IPS-15b (cell line): ENCODE measurements at regions not wholly inside any gene's neighbourhood (a gene's known extent, or its start where the extent isn't known, plus 50 kb on each side); places are given as distances from the start of the nearest gene placed in this dataset.

Experiments used
- H3K27me3 ChIP-seq: one replicate; pipeline ENCODE4 v1.6.1; 2013; ENCODE audit warnings: low read length; ENCODE audit not compliant: control insufficient read depth, insufficient read depth
- H3K36me3 ChIP-seq: one replicate; pipeline ENCODE4 v1.6.1; 2013; ENCODE audit warnings: low read length; ENCODE audit not compliant: control insufficient read depth, insufficient read depth
- H3K4me1 ChIP-seq: one replicate; pipeline ENCODE4 v1.6.1; 2013; ENCODE audit warnings: mild to moderate bottlenecking, low read length; ENCODE audit not compliant: control insufficient read depth, insufficient read depth
- H3K4me3 ChIP-seq: one replicate; pipeline ENCODE4 v1.5.1; 2013; ENCODE audit warnings: low read depth, low read length
- H3K9ac ChIP-seq: one replicate; pipeline ENCODE4 v1.6.1; 2013; ENCODE audit warnings: low read depth, mild to moderate bottlenecking, low read length
- H3K9me3 ChIP-seq: one replicate; pipeline ENCODE4 v1.6.1; 2013; ENCODE audit warnings: mild to moderate bottlenecking, low read length; ENCODE audit not compliant: control insufficient read depth, insufficient read depth

GRCh38 chr4:82215800-82216199 lies 158.0 kb downstream of the HNRNPD start:
- no peaks in the 10 kb centered on the region for H3K36me3 ChIP-seq
- no peaks in the 10 kb centered on the region for H3K9me3 ChIP-seq
- no peak overlapping the region for H3K4me3 ChIP-seq
- H3K4me1 ChIP-seq, result no peaks in the 10 kb centered on the region
- no peaks in the 10 kb centered on the region for H3K27me3 ChIP-seq
- no peak overlapping the region for H3K9ac ChIP-seq

- H3K4me3 ChIP-seq, result no peak overlapping the region
- H3K27me3 ChIP-seq, result no peaks in the 10 kb centered on the region
- H3K4me1 ChIP-seq, result no peaks in the 10 kb centered on the region
- no peaks in the 10 kb centered on the region for H3K36me3 ChIP-seq
- no peak overlapping the region for H3K9ac ChIP-seq
- H3K9me3 ChIP-seq, result no peaks in the 10 kb centered on the region
Measured at GRCh38 chr4:82215039-82215438, 158.8 kb downstream of the HNRNPD start.

- no peak overlapping the region for H3K4me3 ChIP-seq
- H3K27me3 ChIP-seq, result no peaks in the 10 kb centered on the region
- no peaks in the 10 kb centered on the region for H3K9me3 ChIP-seq
- H3K4me1 ChIP-seq, result no peaks in the 10 kb centered on the region
- no peaks in the 10 kb centered on the region for H3K36me3 ChIP-seq
- no peak overlapping the region for H3K9ac ChIP-seq
Measured at GRCh38 chr4:82213485-82214417, 160.0 kb downstream of the HNRNPD start.

- Histone ChIP-seq H3K4me3 (no peak overlapping the region), H3K36me3 (no peaks in the 10 kb centered on the region), H3K9ac (no peak overlapping the region), H3K9me3 (no peaks in the 10 kb centered on the region), H3K4me1 (no peaks in the 10 kb centered on the region), H3K27me3 (no peaks in the 10 kb centered on the region)
Measured at GRCh38 chr4:82201805-82202641, 171.8 kb downstream of the HNRNPD start.

GRCh38 chr4:82201303-82201702 lies 172.5 kb downstream of the HNRNPD start:
- Histone ChIP-seq H3K4me1 (no peaks in the 10 kb centered on the region), H3K4me3 (no peak overlapping the region)

GRCh38 chr4:82200046-82200445 lies 173.7 kb downstream of the HNRNPD start:
- no peak overlapping the region for H3K9ac ChIP-seq
- H3K4me3 ChIP-seq, result no peak overlapping the region
- no peaks in the 10 kb centered on the region for H3K36me3 ChIP-seq
- no peaks in the 10 kb centered on the region for H3K27me3 ChIP-seq
- H3K4me1 ChIP-seq, result no peaks in the 10 kb centered on the region
- H3K9me3 ChIP-seq, result no peaks in the 10 kb centered on the region

More at GRCh38 chr4:82201303-82201702, 172.5 kb downstream of the HNRNPD start:
- H3K9ac ChIP-seq, result no peak overlapping the region
- H3K27me3 ChIP-seq, result no peaks in the 10 kb centered on the region
- H3K36me3 ChIP-seq, result no peaks in the 10 kb centered on the region
- H3K9me3 ChIP-seq, result no peaks in the 10 kb centered on the region

- no peak overlapping the region for H3K9ac ChIP-seq
Measured at GRCh38 chr4:82194329-82194728, 179.5 kb downstream of the HNRNPD start.

GRCh38 chr4:82192017-82192673 lies 181.6 kb downstream of the HNRNPD start:
- Histone ChIP-seq H3K36me3 (no peaks in the 10 kb centered on the region), H3K27me3 (no peaks in the 10 kb centered on the region), H3K4me1 (no peaks in the 10 kb centered on the region), H3K4me3 (no peak overlapping the region), H3K9me3 (no peaks in the 10 kb centered on the region), H3K9ac (no peak overlapping the region)

More at GRCh38 chr4:82194329-82194728, 179.5 kb downstream of the HNRNPD start:
- H3K9me3 ChIP-seq, result no peaks in the 10 kb centered on the region
- no peaks in the 10 kb centered on the region for H3K27me3 ChIP-seq
- H3K4me3 ChIP-seq, result no peak overlapping the region
- H3K4me1 ChIP-seq, result no peaks in the 10 kb centered on the region
- H3K36me3 ChIP-seq, result no peaks in the 10 kb centered on the region

- H3K4me1 ChIP-seq, result no peaks in the 10 kb centered on the region
- H3K4me3 ChIP-seq, result no peak overlapping the region
- H3K36me3 ChIP-seq, result no peaks in the 10 kb centered on the region
- H3K9ac ChIP-seq, result no peak overlapping the region
- no peaks in the 10 kb centered on the region for H3K27me3 ChIP-seq
- no peaks in the 10 kb centered on the region for H3K9me3 ChIP-seq
Measured at GRCh38 chr4:82181789-82182188, 192.0 kb downstream of the HNRNPD start.

GRCh38 chr4:82172186-82172585 lies 201.6 kb downstream of the HNRNPD start:
- Histone ChIP-seq H3K36me3 (no peaks in the 10 kb centered on the region), H3K9ac (no peak overlapping the region), H3K4me3 (no peak overlapping the region), H3K27me3 (no peaks in the 10 kb centered on the region), H3K4me1 (no peaks in the 10 kb centered on the region), H3K9me3 (no peaks in the 10 kb centered on the region)

GRCh38 chr4:82171531-82172155 lies 202.1 kb downstream of the HNRNPD start:
- Histone ChIP-seq H3K27me3 (no peaks in the 10 kb centered on the region), H3K9me3 (no peaks in the 10 kb centered on the region), H3K4me1 (no peaks in the 10 kb centered on the region), H3K9ac (no peak overlapping the region), H3K36me3 (no peaks in the 10 kb centered on the region), H3K4me3 (no peak overlapping the region)
